NCI-H2029 (cell line): ENCODE measurements at regions not wholly inside any gene's neighbourhood (a gene's known extent, or its start where the extent isn't known, plus 50 kb on each side); places are given as distances from the start of the nearest gene placed in this dataset.
A peak's percentile ranks its signal among the peaks of the same experiment; 100 is the strongest.

ENCODE experiments used
- DNase-seq: peaks from one replicate; lab custom pipeline; 2025; lab: John Stamatoyannopoulos, UW

DNA sequence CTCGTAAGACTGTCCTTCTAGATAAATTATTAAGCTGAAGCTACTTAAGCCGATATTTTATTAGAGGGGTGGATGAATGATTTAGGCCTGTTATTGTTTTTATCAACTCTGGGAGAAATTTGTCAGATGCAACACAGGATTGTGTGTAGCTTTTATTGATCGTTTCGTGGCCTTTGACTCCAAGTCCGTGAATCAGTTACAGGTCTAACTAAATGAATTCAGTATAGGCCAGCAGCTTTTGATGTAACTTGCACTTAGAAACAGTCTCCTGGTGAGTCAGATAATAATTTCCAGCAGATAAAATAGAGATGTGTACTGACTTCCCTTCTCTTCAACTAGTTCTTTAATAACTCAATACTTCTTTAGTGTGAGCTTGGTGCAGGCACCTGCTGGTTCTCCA is 341.7 kb upstream of the SMIM30 start:
- no peak for DNase-seq

DNA sequence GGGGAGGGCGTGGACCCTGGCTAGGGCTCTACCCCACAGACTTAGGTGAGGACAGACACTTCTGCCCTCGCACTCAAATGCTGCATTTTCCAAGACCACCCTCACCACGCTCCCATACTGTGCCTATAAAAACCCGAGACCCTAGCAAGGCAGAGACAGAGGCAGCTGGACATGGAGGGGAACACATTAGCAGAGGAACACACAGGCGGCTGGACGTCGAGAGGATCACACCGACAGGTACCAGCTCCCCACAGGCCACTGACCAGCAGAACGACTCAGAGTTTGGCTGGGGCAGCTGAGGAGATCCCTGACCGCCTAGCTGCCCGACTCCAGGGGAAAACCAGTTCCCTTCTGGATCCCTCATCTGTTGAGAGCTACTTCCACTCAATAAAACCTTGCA is 338.2 kb upstream of the SMIM30 start:
- DNase-seq = no peak

DNA sequence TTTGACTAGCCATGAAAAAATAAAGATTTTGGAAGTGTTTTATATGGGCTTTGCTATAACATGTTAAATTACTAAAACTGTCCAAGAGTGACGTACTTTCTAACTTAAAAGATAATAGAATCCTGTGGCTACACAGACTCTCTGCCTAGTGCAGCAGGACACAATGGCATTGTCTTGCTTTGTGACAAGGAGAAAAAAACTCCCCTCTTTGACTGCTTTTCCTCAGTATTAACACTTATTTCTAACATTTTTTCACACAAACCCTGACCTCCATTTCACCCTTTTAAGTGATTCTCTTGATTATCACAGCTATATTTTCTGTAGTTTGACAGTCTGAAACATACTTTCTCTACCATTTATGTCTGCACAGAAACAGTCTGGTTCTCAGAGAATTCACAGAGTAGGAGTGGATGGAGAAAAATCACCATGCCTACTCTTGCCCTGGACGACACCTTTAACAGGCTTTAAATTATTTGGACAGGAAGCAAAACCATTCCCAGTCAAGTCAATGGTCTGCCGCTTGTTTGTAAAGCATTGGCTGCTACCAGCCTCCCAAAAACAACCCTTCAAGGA is 336.3 kb upstream of the SMIM30 start:
- no peak for DNase-seq

DNA sequence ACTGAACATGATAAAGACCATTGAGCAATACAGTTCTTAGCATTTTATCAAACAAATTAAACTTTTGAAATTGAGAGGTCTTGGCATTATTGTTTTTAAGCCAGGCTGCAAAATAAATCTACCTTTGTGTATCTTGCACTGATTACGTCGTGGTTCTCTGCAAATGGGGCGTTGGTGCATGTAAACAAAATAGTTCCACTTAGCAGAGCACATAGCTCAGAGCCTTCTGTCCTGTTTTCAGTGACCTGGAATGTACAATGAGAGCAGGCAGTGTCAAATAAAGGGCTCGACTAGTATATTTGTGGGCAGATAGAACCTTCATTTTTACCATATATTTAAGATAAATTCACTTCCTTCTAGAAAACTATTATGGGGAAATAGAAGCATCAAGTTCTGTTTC is 333.9 kb upstream of the SMIM30 start:
- no peak for DNase-seq

DNA sequence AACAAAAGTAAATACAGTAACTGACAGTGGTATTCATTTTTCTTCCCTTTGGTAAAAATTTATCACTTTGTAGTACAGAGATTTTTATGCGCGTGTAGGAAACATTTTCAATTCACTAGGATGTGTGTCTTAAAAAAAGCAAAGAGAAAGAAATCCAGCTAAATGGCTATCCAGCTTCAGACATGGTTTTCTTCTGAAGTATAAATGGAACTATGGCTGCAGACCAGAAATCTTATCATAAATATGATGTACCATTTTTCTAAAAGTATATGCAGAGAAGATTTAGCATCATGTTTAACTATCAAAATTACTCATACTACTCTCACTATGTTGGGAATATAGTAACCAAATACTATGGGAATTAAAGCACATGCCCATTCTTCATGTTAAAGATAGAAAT is 328.4 kb upstream of the SMIM30 start:
- DNase-seq = no peak

DNA sequence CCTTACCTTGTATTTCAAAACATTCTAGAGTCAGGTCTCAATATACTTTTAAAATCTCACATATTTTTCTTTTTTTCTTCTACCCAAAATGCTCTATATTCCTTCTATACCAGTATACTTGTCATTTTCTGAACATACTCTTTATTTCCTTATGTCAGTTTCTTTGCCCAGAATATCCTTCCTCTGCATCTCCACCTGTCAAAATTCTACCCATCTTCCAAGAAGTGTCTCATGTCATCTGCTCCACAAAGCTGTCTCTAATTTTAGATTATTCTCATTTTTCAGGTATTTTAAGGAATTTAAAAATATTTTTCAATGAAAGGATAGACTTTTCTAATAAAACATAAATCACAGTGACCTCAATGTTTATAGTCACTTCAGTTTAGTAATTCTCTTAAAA is 328.0 kb upstream of the SMIM30 start:
- DNase-seq = no peak

DNA sequence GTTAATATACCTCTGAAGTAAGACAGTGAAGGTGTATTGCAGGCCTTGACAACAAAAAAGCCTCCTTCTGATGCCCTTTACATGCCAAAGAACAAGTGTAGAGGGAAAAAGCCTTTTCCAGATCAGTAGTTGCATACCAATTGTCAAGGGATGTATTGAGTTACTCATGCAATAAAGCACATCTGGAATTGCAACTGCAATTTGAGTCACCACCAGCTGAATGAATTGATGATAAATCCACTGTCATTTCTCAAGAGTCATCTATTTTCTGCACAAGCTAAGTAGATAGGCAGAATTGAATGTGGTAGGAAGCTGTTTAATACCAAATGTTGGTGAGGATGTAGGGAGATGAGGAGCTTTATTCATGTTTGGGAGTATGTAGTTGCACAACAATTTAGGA is 325.9 kb upstream of the SMIM30 start:
- DNase-seq = no peak

DNA sequence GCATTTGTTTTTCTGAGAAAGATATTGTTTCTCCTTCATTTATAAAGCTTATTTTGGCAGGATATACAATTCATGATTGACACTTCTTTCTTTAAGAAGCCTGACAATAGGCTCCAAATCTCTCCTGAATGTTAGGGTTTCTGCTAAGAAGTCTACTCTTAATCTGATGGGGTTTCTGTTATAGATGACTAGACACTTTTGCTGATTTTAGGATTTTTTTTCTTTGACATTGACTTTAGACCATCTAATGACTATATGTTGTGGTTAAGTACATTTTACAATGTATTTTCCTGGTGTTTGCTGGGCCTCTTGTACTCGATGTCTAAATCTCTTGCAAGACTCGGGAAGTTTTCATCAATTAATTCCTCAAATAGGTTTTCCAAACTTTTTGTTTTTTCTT is 321.8 kb upstream of the SMIM30 start:
- no peak for DNase-seq

DNA sequence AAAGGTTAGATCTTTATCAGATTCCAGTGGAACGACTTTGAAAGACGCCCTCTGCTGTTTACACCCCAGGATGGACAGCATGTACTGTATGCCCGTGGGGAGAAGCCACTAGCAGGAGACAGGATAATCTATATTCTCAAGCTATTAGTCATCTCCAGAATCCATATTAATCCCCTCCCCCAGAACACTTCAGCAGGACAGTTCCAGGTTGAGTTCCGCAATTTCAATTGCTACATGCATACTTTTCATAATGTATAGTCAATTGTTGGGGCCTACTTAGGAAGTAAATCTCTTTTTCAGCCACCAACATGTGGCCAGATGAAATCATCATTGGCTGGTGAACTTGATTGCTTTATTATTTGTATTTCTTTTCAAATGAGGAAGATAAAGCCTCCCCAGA is 313.1 kb upstream of the SMIM30 start:
- no peak for DNase-seq

DNA sequence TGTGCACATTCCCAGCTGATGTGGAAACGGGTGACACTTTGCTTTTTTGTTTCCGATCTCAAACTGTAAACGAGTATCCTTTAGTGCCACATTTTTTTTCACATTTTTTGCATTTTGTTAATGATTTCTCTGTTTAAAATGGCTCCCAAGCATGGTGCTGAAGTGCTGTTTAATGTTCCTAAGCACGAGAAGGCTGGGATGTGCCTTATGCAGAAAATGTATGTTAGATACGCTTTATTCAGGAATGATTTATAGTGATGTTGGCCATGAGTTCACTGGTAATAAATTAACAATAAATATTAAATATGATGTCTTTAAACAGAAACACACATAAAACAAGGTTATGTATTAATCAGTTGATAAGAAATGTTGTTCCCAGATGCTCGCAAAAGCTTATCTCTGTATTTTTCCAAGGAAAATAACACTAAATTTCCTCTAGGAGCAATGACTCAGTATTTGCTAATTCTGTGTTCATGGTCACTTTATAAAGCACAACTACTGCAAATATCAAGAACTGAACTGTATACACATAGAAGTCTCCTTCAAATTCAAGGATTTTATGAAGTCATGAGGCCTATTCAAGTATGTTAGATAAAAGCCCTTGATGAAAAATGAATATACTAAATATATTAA is 305.9 kb upstream of the SMIM30 start:
- no peak for DNase-seq

DNA sequence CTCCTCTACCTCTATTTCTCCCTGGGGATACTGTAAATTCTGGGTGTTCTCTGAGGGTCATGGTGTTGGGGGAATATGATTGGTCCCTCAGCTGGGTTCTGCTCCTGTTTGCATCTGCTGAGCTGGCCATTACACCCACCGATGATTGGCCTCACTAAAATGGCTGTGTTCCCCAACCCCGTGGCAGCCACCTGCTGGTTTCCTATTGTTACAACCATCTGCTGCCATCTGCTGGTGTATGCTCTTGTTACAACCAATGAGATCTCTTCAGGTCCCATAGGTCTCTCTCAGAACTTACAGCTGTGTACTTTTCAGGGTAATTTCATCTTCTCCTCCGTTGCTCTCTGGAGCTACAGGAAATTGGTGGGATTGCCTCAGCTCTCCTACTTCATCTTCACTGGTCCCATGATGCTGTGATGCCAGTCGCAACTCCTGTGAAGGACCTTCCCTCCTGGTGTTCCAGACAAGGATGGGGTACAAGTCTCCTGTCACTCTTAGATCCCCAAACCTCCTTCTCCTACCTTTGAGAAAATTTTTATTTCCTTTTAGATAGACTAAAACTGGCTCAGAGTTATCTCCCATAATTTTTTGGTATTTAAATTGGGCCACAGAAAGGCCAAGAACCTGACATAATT is 303.5 kb upstream of the SMIM30 start:
- DNase-seq = peak; percentile 83

DNA sequence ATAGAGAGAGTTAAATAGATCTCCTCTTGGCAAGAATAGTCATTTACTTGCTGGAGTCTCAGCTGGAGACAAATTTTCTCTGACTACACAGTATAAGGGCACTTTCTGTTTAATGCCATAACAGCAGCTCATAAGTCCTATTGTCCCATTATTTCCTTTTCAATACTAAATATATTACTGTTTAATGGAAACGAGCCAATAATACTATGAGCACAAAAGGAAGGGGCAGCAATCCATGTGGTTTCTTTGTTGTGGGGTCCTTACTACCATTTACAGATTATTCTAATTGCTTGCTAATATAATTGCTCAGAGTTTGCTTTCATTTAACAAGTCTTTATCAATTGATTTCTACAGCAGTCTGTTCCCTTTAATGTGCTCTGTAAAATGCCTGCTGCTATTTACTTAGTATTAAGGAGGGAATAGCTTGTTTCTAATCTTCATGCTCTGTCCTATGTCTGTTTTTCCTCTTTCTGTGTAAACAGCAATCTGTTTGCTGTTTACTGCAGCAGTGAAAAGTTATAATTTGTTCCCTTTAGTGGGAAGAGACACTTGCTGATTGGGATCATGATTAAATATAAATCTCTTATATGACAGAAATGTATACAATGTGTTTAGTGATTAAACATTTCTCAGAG is 296.2 kb upstream of the SMIM30 start:
- no peak for DNase-seq

DNA sequence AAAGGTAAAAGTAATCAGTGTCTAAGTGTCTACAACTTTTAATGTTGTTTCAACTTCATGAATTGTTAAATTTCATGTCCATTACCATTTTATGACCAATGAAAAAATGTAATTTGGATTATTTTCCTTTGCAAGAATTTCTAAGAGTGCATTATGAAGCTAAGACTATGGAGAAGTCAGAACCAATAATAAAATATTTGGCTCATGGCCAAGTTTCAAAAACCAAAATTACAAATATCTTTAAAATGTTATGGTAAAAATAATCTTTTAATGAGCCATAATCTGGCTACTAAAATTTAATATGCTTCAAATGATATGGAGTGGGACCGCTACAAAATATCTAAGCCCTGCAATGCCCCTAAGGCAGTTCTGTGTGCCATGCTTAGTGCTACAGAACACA is 294.1 kb upstream of the SMIM30 start:
- no peak for DNase-seq

DNA sequence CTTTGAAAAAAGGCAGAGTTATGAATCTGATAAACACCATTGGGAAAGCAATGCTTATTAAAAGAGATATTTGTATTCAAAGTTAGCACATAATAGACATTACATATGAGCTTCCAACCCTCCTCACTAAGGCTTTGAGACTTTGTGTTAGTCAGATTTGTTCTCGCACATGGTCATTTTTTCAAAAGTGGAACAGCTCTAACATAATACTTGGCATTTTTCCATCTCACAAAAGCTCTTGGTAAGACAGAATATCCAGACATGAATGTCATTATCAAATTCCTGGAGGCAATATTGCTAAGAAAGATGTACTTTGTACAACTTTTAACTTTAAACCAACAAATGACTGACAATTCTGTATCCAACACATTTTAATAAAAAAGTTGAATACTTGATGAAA is 292.4 kb upstream of the SMIM30 start:
- no peak for DNase-seq

DNA sequence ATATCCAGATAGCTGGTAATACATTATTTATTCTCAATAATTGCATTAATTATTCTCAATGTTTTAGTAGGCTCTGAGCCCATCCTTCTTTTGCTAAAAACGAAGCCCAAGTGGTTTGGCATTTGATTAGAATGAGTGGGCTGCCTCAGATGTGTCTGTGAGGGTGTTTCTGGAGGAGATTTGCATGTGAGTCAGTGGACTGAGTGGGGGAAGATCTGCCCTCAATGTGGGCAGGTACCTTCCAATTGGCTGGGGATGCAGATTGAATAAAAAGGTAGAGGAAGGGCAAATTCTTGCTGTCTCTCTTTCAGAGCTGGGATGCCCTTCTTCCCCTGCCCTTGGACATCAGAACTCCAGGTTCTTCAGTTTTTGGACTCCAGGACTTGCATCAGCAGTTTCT is 290.6 kb upstream of the SMIM30 start:
- DNase-seq = no peak

DNA sequence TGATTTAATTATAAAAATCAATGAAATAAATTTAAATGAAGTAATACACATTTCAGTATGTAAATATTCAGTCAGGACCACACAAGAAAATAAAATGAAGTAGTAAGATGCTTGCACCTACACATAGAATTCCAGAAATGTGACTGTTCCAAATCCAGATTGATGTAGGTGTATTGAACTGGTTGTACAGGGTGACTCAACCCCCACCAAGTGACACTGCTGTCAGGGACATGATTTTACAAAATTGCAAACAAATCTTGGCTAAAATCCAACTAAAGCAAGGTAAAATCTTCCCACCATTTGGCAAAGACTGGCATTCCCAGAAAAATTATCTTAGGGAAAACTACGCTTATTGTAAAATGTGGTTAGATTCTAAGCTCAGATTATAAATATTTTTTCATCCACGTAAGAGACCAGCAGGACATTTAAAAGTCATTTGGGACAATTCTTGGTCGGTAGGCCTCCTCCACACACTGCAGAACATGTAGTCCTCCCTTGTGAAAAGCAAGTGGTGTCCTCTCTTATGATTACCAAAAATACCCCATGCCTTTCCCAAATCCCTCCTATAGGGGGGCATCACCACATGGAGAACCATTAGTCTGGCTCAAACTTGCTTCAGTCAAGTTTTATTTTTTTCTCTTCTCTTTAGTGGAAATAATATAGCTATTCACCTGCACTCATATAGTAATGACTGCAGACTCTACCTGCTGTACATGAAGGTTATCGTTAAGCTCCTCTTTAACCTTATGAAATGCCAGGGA is 287.1 kb upstream of the SMIM30 start:
- DNase-seq = no peak

DNA sequence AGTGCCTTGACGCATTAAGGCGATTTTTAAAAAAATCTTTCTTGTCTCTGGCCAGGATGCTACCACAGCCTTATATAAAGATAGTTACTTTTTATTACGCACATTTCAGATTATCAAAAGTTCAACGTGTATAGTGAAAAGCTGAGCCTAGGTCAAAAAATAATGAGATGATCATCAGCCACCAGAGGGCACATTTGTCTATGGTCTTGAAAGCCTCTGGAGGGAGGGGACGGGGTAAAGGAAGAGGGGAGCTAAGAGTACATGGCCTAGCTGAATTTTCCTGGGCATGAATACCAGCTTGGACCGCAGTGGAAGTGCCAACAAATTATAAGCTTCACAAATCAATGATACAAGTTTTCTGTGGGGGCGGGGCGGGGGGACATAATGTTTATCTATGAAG is 285.9 kb upstream of the SMIM30 start:
- DNase-seq = no peak

DNA sequence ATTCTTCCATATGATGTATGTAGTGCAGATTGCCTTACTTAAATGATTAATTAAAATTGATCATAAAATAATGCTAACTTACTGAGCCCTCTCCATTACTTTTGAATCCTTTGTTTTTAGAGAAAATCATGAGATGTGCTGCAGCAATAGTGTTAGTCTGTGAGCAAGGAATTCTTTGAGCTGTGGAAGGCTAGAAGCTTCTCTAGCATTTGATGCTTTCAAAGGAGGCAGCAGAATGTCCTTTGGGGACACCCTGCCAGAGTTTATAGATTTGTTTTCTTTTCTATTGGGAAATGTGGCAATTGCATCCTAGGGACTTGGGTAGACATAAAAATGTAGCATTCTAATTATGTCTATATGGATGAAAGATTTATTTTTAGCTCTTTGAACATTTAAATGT is 284.1 kb upstream of the SMIM30 start:
- DNase-seq = no peak

DNA sequence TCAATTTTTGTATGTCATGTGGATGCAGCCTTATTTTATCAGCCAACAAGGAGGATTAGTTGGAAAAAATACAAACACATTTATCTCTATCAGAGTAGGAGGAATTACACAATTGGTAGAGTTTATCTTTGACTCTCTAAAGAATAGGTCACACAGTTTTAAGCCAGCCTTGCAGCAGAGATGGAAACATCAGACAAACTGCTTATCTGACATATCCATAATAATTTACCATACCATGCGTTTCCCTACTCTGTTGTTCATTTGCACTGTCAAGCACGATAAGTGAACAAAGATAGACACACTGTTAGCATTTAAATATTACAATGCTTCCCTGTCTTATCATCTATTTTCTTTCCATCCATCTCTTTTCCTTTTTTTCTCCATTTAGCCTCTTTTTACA is 283.7 kb upstream of the SMIM30 start:
- DNase-seq = no peak

DNA sequence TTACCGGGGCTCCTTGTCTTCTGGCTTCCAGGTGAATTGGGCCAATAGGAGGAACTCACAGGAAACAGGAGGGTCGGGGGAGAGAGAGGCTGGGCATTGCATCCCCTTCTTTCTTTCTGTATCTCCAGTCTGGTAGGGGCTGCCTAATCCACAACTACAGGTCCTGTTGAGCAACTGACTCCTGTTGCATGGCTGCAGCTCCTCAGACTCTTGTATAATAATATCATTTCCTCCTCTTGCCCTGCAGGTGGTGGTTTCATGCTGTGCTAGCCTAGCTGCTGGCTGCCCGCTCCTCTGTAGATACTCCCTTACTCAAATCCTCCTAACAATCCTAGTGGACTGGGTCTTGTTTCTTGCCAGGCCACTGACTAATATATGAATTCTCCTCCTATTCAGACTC is 276.5 kb upstream of the SMIM30 start:
- DNase-seq = no peak

DNA sequence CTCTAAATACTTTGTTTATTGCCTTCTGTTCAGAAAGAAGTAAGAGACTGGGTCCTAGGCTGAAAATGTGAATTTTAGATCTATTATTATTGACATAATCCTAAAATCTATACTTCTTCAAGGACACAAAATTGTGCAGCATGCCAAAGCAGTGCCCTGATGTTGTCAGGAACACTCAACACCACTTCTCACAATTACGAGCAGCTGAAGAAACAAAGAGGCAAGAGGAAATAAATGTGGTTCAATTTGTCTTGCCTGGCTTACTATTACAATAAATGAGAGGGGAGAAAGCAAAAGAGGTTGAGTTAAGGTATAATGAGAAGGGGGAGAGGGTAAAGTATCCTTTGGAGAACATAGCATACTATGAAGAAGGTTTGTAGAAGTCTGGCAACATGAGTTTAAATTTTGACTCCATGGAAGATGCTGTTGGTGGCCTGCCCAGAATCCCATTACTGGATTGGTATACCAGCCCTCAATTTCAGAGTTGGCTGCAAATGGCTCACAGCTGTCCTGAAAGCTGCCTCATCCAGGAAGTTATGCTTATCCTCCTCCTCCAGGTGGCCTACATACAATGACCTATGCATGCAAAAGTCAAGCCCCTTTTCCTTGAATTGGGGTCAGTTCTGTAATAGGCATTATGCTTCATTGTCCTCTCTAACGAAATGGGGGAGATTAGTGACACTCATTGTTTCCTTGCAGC is 274.6 kb upstream of the SMIM30 start:
- DNase-seq = no peak

DNA sequence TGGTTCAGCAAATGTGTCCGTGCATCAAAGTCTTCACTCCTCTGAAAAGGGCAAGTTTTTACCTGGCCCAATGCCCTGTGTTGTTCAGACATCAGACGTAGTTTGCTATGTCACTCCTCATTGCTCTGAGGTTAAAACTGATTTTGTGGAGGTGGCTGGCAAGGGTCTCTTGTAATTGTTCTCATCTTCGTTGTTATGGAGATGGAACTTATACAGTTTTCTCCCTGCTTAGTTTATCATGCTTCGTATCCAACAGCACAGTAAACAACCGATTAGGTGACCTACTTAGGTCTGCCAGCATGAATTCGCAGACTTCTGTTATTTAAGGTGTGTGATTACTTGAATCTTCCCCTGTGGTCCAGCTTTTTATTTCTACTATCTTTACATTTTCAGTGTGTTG is 274.1 kb upstream of the SMIM30 start:
- no peak for DNase-seq
